MM.1S (cell line): ENCODE measurements at regions not wholly inside any gene's neighbourhood (a gene's known extent, or its start where the extent isn't known, plus 50 kb on each side); places are given as distances from the start of the nearest gene placed in this dataset.

Experiments used
- CTCF ChIP-seq: fragments of 300-600 bp; sonication (generic); IDR thresholded peaks from 2 replicates; pipeline ENCODE4 v1.5.1; 2016; ENCODE audit warnings: antibody characterized with exemption, low read length, mixed read lengths
- EZH2phosphoT487 ChIP-seq: fragments of 300-600 bp; sonication (generic); IDR thresholded peaks from 2 replicates; pipeline ENCODE4 v1.6.1; 2018; ENCODE audit warnings: antibody characterized with exemption, low read length

- TF ChIP-seq CTCF (no peak), EZH2phosphoT487 (no peak)
Observed at GRCh38 chr16:76801357-76801756, 389.6 kb upstream of the MON1B start.
